ENCODE measurements at regions not wholly inside any gene's neighbourhood (a gene's known extent, or its start where the extent isn't known, plus 50 kb on each side); places are given as distances from the start of the nearest gene placed in this dataset.
A peak's percentile ranks its signal among the peaks of the same experiment; 100 is the strongest.
"Not testable (repeated sequence)": the region's sequence is repeated elsewhere in the genome, so short reads cannot be mapped to it uniquely, and the experiment has no call there.

GRCh38 chr6:85747666-85748065, 105.0 kb upstream of the SYNCRIP start:
- Histone ChIP-seq H3K27ac (ENCODE audit: low read length) (no peak overlapping the region), H3K9me3 (ENCODE audit: control insufficient read depth, low read depth, low read length) (no peaks in the 10 kb centered on the region), H3K27me3 (ENCODE audit: control insufficient read depth, insufficient read depth, low read length) (no peaks in the 10 kb centered on the region), H3K4me1 (ENCODE audit: control insufficient read depth, insufficient read depth, low read length) (peaks cover 20% of the 10 kb centered on the region), H3K36me3 (ENCODE audit: control insufficient read depth, insufficient read depth, low read length) (no peaks in the 10 kb centered on the region), H3K4me3 (ENCODE audit: low read length) (no peak overlapping the region)
- no CpG with 5 or more reads among the region's 1 CpG for WGBS (ENCODE audit: insufficient coverage, low lambda C conversion rate)
- no peak for DNase-seq

- Histone ChIP-seq H3K4me1 (ENCODE audit: control insufficient read depth, insufficient read depth, low read length) (peaks cover 15% of the 10 kb centered on the region), H3K27ac (ENCODE audit: low read length) (no peak overlapping the region), H3K27me3 (ENCODE audit: control insufficient read depth, insufficient read depth, low read length) (no peaks in the 10 kb centered on the region), H3K36me3 (ENCODE audit: control insufficient read depth, insufficient read depth, low read length) (no peaks in the 10 kb centered on the region), H3K9me3 (ENCODE audit: control insufficient read depth, low read depth, low read length) (no peaks in the 10 kb centered on the region), H3K4me3 (ENCODE audit: low read length) (no peak overlapping the region)
- no peak for DNase-seq
These were observed 104.4 kb upstream of the SYNCRIP start for GRCh38 chr6:85747093-85747492.

- WGBS (ENCODE audit: insufficient coverage, low lambda C conversion rate): no CpG with 5 or more reads among the region's 4 CpGs
- peak; percentile 19 to 51 for DNase-seq
- no peaks in the 10 kb centered on the region for H3K36me3 ChIP-seq (ENCODE audit: control insufficient read depth, insufficient read depth, low read length)
- H3K4me3 ChIP-seq (ENCODE audit: low read length): no peak overlapping the region
- no peak overlapping the region for H3K27ac ChIP-seq (ENCODE audit: low read length)
- no peaks in the 10 kb centered on the region for H3K27me3 ChIP-seq (ENCODE audit: control insufficient read depth, insufficient read depth, low read length)
- H3K9me3 ChIP-seq (ENCODE audit: control insufficient read depth, low read depth, low read length): no peaks in the 10 kb centered on the region
- peaks cover 6% of the 10 kb centered on the region for H3K4me1 ChIP-seq (ENCODE audit: control insufficient read depth, insufficient read depth, low read length)
These were observed 101.8 kb upstream of the SYNCRIP start for GRCh38 chr6:85744433-85744970.

- Histone ChIP-seq H3K4me3 (ENCODE audit: low read length) (no peak overlapping the region), H3K4me1 (ENCODE audit: control insufficient read depth, insufficient read depth, low read length) (no peaks in the 10 kb centered on the region), H3K36me3 (ENCODE audit: control insufficient read depth, insufficient read depth, low read length) (no peaks in the 10 kb centered on the region), H3K27ac (ENCODE audit: low read length) (no peak overlapping the region), H3K27me3 (ENCODE audit: control insufficient read depth, insufficient read depth, low read length) (no peaks in the 10 kb centered on the region), H3K9me3 (ENCODE audit: control insufficient read depth, low read depth, low read length) (peaks cover 9% of the 10 kb centered on the region)
- DNase-seq: no peak
These were observed 83.5 kb upstream of the SYNCRIP start for GRCh38 chr6:85726206-85726605.

GRCh38 chr6:85715797-85716196, 73.1 kb upstream of the SYNCRIP start:
- Histone ChIP-seq H3K4me1 (ENCODE audit: control insufficient read depth, insufficient read depth, low read length) (no peaks in the 10 kb centered on the region), H3K4me3 (ENCODE audit: low read length) (no peak overlapping the region), H3K36me3 (ENCODE audit: control insufficient read depth, insufficient read depth, low read length) (no peaks in the 10 kb centered on the region), H3K27ac (ENCODE audit: low read length) (no peak overlapping the region), H3K9me3 (ENCODE audit: control insufficient read depth, low read depth, low read length) (no peaks in the 10 kb centered on the region), H3K27me3 (ENCODE audit: control insufficient read depth, insufficient read depth, low read length) (no peaks in the 10 kb centered on the region)
- no peak for DNase-seq

GRCh38 chr6:85714893-85715530, 72.3 kb upstream of the SYNCRIP start:
- DNase-seq: no peak
- H3K4me1 ChIP-seq (ENCODE audit: control insufficient read depth, insufficient read depth, low read length): no peaks in the 10 kb centered on the region
- no peaks in the 10 kb centered on the region for H3K27me3 ChIP-seq (ENCODE audit: control insufficient read depth, insufficient read depth, low read length)
- WGBS (ENCODE audit: insufficient coverage, low lambda C conversion rate): no CpG with 5 or more reads among the region's 9 CpGs
- no peaks in the 10 kb centered on the region for H3K36me3 ChIP-seq (ENCODE audit: control insufficient read depth, insufficient read depth, low read length)
- H3K27ac ChIP-seq (ENCODE audit: low read length): no peak overlapping the region
- H3K9me3 ChIP-seq (ENCODE audit: control insufficient read depth, low read depth, low read length): no peaks in the 10 kb centered on the region
- no peak overlapping the region for H3K4me3 ChIP-seq (ENCODE audit: low read length)

GRCh38 chr6:85712346-85712745, 69.7 kb upstream of the SYNCRIP start:
- H3K4me1 ChIP-seq (ENCODE audit: control insufficient read depth, insufficient read depth, low read length): no peaks in the 10 kb centered on the region
- DNase-seq: no peak
- H3K9me3 ChIP-seq (ENCODE audit: control insufficient read depth, low read depth, low read length): no peaks in the 10 kb centered on the region
- H3K4me3 ChIP-seq (ENCODE audit: low read length): no peak overlapping the region
- WGBS (ENCODE audit: insufficient coverage, low lambda C conversion rate): no CpG with 5 or more reads among the region's 2 CpGs
- no peaks in the 10 kb centered on the region for H3K36me3 ChIP-seq (ENCODE audit: control insufficient read depth, insufficient read depth, low read length)
- H3K27me3 ChIP-seq (ENCODE audit: control insufficient read depth, insufficient read depth, low read length): no peaks in the 10 kb centered on the region
- H3K27ac ChIP-seq (ENCODE audit: low read length): no peak overlapping the region

GRCh38 chr6:85707515-85708145, 64.9 kb upstream of the SYNCRIP start:
- H3K36me3 ChIP-seq (ENCODE audit: control insufficient read depth, insufficient read depth, low read length); H3K9me3 ChIP-seq (ENCODE audit: control insufficient read depth, low read depth, low read length); H3K27ac ChIP-seq (ENCODE audit: low read length); H3K4me3 ChIP-seq (ENCODE audit: low read length); DNase-seq; H3K27me3 ChIP-seq (ENCODE audit: control insufficient read depth, insufficient read depth, low read length); H3K4me1 ChIP-seq (ENCODE audit: control insufficient read depth, insufficient read depth, low read length): not testable (repeated sequence)
- no CpG with 5 or more reads among the region's 1 CpG for WGBS (ENCODE audit: insufficient coverage, low lambda C conversion rate)

- Histone ChIP-seq H3K36me3 (ENCODE audit: control insufficient read depth, insufficient read depth, low read length) (no peaks in the 10 kb centered on the region), H3K9me3 (ENCODE audit: control insufficient read depth, low read depth, low read length) (peaks cover 4% of the 10 kb centered on the region), H3K27me3 (ENCODE audit: control insufficient read depth, insufficient read depth, low read length) (no peaks in the 10 kb centered on the region), H3K27ac (ENCODE audit: low read length) (no peak overlapping the region), H3K4me1 (ENCODE audit: control insufficient read depth, insufficient read depth, low read length) (peaks cover 3% of the 10 kb centered on the region), H3K4me3 (ENCODE audit: low read length) (no peak overlapping the region)
- WGBS (ENCODE audit: insufficient coverage, low lambda C conversion rate): no CpG with 5 or more reads among the region's 3 CpGs
- DNase-seq: no peak
These were observed 63.6 kb upstream of the SYNCRIP start for GRCh38 chr6:85706272-85706671.

- DNase-seq: no peak
- Histone ChIP-seq H3K4me3 (ENCODE audit: low read length) (no peak overlapping the region), H3K27me3 (ENCODE audit: control insufficient read depth, insufficient read depth, low read length) (no peaks in the 10 kb centered on the region), H3K36me3 (ENCODE audit: control insufficient read depth, insufficient read depth, low read length) (no peaks in the 10 kb centered on the region), H3K27ac (ENCODE audit: low read length) (no peak overlapping the region), H3K4me1 (ENCODE audit: control insufficient read depth, insufficient read depth, low read length) (peaks cover 3% of the 10 kb centered on the region), H3K9me3 (ENCODE audit: control insufficient read depth, low read depth, low read length) (peaks cover 4% of the 10 kb centered on the region)
- WGBS (ENCODE audit: insufficient coverage, low lambda C conversion rate): no CpG with 5 or more reads among the region's 8 CpGs
These were observed 62.5 kb upstream of the SYNCRIP start for GRCh38 chr6:85705220-85705619.

GRCh38 chr6:85703406-85703805, 60.7 kb upstream of the SYNCRIP start:
- H3K4me1 ChIP-seq (ENCODE audit: control insufficient read depth, insufficient read depth, low read length): peaks cover 3% of the 10 kb centered on the region
- peak; percentile 74 to 81 for DNase-seq
- no peaks in the 10 kb centered on the region for H3K36me3 ChIP-seq (ENCODE audit: control insufficient read depth, insufficient read depth, low read length)
- H3K9me3 ChIP-seq (ENCODE audit: control insufficient read depth, low read depth, low read length): peaks cover 4% of the 10 kb centered on the region
- no peak overlapping the region for H3K4me3 ChIP-seq (ENCODE audit: low read length)
- peak overlapping the region; percentile 65 for H3K27ac ChIP-seq (ENCODE audit: low read length)
- H3K27me3 ChIP-seq (ENCODE audit: control insufficient read depth, insufficient read depth, low read length): no peaks in the 10 kb centered on the region
